ENCODE measurements at regions not wholly inside any gene's neighbourhood (a gene's known extent, or its start where the extent isn't known, plus 50 kb on each side); places are given as distances from the start of the nearest gene placed in this dataset.
A peak's percentile ranks its signal among the peaks of the same experiment; 100 is the strongest.

DNA sequence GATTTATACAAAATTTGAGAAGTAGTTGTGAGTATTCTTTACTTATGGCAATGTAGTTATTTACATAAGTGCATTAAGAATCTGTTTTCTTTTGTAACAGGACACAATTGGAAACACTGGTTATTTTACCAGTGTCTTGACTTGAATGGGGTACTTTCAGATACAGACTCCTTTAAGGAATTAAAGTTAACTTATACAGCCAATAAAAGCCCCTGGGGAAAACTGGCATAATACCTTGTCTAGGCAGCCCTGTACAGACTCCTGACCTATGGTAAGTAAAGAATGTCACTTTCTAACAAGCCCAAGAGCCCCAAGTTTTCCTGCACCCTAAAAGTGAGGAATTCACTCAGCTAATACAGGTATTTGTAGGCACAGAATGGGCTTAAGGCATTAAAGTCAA lies 241.8 kb downstream of the CPXCR1 start (continued):
- TF ChIP-seq, protein P1, sequence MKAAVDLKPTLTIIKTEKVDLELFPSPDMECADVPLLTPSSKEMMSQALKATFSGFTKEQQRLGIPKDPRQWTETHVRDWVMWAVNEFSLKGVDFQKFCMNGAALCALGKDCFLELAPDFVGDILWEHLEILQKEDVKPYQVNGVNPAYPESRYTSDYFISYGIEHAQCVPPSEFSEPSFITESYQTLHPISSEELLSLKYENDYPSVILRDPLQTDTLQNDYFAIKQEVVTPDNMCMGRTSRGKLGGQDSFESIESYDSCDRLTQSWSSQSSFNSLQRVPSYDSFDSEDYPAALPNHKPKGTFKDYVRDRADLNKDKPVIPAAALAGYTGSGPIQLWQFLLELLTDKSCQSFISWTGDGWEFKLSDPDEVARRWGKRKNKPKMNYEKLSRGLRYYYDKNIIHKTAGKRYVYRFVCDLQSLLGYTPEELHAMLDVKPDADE (IDR thresholded peaks at IDR 0.05): no peak
- no peak for TF ChIP-seq STAT1 (IDR thresholded peaks at IDR 0.05; ENCODE audit: unreplicated experiment)
- no peak for TF ChIP-seq JUNB (IDR thresholded peaks at IDR 0.05; ENCODE audit: unreplicated experiment)
- TF ChIP-seq ZNF331 (CRISPR knock-in tag; IDR thresholded peaks at IDR 0.05; ENCODE audit: low read depth): no peak
- no peak for TF ChIP-seq POLR2AphosphoS5 (IDR thresholded peaks at IDR 0.05; ENCODE audit: low read depth)
- no peak for TF ChIP-seq CREB1 (CRISPR knock-in tag; IDR thresholded peaks at IDR 0.05; ENCODE audit: low read depth)
- TF ChIP-seq CTCF (conservative IDR thresholded peaks at IDR 0.05; ENCODE audit: low read depth in 2 of 2): no peak
- TF ChIP-seq EZH2phosphoT487 (IDR thresholded peaks at IDR 0.05; ENCODE audit: unreplicated experiment): no peak
- no peak for TF ChIP-seq REST (IDR thresholded peaks at IDR 0.05; ENCODE audit: unreplicated experiment)
- no peak for TF ChIP-seq ZNF114 (CRISPR knock-in tag; IDR thresholded peaks at IDR 0.05)
- TF ChIP-seq EZH2 (IDR thresholded peaks at IDR 0.05; ENCODE audit: low read depth, unreplicated experiment): no peak

DNA sequence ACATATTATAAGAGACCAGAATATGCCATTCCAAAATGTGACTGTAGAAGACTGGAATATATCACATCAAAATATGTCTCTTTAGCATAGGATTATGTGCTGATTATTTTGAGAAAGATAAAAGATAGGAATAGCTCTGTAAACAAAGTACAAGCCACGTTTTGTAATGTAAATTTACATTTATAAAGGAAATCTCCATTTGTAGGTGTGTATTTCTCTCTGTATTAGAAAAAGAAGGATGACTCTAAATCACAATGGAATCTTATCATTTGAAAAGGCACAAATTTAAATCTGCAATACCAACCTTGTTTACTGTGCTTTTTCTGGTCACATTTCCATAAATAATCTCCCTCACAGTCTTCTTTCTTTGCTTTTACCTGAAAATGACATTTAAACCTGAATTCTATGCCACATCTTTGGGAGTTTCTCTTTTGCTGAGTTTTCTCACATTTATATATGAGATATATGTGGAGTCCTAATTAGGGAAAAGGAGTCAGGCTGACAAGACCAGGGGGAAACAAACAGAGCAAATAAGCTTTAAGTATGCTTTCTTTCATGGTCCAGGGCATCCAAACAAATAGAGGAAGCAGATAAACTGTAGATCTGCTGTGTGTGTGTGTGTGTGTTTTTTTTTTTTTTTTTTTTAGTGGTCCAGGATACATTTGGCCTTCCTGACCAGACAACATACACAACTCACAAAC lies 244.0 kb downstream of the CPXCR1 start:
- no peaks in the 10 kb centered on the region for H3K27me3 ChIP-seq (ENCODE audit: insufficient read depth)
- peaks cover 5% of the 10 kb centered on the region for H3K36me3 Mint-ChIP-seq (ENCODE audit: low read depth)
- H3K27ac ChIP-seq (ENCODE audit: low read depth): peak overlapping the region; percentile 96
- peaks cover 2% of the 10 kb centered on the region for H3K27me3 Mint-ChIP-seq (ENCODE audit: insufficient read depth, low read depth, poor library complexity)
- TF ChIP-seq, protein P1 (IDR thresholded peaks at IDR 0.05): no peak
- TF ChIP-seq NANOG (IDR thresholded peaks at IDR 0.05; ENCODE audit: borderline replicate concordance): 0 out of 2 replicates have a peak, but pooled peaks have one; percentile 55
- H3F3A ChIP-seq (replicated peaks; ENCODE audit: low read depth): no peaks in the 10 kb centered on the region
- H3K4me3 Mint-ChIP-seq: 0 out of 3 replicates have a peak overlapping the region, but pooled peaks have one; percentile 29
- peak overlapping the region; percentile 8; the same call in 1 of the 2 replicates for H3K4me3 ChIP-seq
- no peaks in the 10 kb centered on the region for H3K79me2 ChIP-seq (replicated peaks; ENCODE audit: insufficient read depth)
- no peak overlapping the region for H2AFZ ChIP-seq
- peak; percentile 58; the same call in 2 of the 3 replicates for ATAC-seq
- no peaks in the 10 kb centered on the region for H3K9me2 ChIP-seq (ENCODE audit: insufficient read depth)
- H3K4me2 ChIP-seq: peak overlapping the region; percentile 23
- H3K4me1 ChIP-seq (ENCODE audit: insufficient read depth): peaks cover 43% of the 10 kb centered on the region
- H3K9me3 Mint-ChIP-seq: peaks cover 5% of the 10 kb centered on the region
- peaks cover 42% of the 10 kb centered on the region for H3K4me1 Mint-ChIP-seq
- no peaks in the 10 kb centered on the region for H4K20me1 ChIP-seq (replicated peaks; ENCODE audit: insufficient read depth)
- H3K36me3 ChIP-seq (ENCODE audit: insufficient read depth): no peaks in the 10 kb centered on the region
- H3K27ac Mint-ChIP-seq: peak overlapping the region; percentile 92
- no peak for DNase-seq (ENCODE audit: low spot score)

Data from GM23338 (cell line).